DMS53 treated with DMSO at 0.1 percent for 48 hours (cell line): ENCODE measurements at regions not wholly inside any gene's neighbourhood (a gene's known extent, or its start where the extent isn't known, plus 50 kb on each side); places are given as distances from the start of the nearest gene placed in this dataset.
A peak's percentile ranks its signal among the peaks of the same experiment; 100 is the strongest.

Experiments used
- DNase-seq: peaks from one replicate; lab custom pipeline; 2025; ENCODE audit not compliant: unreplicated experiment; lab: John Stamatoyannopoulos, UW

GRCh38 chr6:47151232-47151898 is 109.2 kb upstream of the ADGRF1 start:
- no peak for DNase-seq

DNA sequence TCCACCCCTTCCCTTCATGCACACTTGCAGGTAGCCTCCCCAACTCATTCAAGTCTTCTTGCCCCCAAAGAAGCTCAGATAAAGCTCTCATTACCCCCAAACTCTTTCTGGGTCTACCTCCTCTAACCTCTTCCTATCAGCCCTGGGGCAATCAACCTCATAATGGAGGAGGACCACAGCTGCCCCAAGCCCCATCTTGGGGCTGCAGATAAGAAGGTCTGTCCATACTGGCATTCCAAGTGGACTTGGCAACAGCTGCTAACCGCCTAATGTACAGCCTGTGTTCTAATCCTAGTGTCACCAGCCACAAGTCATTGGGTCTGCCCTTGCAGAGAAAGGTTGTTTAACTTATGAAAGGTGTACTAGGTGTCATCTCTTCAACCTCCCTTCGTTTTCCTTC is 107.4 kb upstream of the ADGRF1 start:
- no peak for DNase-seq

DNA sequence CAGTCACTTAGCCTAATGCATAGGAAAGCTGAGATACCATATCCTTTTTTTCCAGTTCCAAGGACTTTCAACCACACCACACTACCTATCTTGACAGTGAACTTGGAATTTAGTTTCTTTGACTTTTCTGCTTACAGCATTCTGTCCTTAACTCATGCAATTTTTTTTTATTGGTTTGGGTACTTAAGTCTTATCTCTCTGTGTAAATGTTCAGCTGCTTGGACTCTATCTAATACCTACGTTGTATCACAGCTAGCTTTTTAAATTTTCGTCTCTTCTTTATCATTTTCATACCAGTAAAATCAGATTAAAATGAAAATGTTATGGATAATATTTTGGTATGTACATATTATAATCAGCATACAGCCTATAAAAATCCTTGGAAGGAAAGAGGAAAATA is 106.9 kb upstream of the ADGRF1 start:
- no peak for DNase-seq

DNA sequence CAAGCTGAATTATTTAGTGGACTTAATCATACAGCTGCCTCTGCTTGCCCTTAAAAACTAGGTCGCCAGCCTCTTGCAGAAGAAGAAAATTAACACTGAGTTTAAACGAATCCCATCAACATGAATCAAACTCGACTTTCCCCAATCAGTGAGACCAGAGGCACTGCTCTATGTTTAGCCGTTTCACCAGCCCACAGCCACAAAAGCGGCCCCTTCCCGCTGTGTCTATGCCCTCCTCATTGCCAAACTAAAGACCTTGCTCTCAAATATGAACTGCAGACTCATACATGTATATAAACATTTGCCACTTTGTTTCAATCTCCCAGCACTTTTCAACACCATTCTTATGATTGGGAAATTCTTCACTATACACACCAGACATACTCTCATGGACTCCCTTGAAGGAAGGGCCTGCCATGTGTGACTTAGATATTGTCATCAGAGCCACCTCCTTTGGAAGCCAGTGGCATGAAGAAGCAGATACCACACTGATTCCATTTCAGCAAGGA is 105.8 kb upstream of the ADGRF1 start:
- DNase-seq: no peak

DNA sequence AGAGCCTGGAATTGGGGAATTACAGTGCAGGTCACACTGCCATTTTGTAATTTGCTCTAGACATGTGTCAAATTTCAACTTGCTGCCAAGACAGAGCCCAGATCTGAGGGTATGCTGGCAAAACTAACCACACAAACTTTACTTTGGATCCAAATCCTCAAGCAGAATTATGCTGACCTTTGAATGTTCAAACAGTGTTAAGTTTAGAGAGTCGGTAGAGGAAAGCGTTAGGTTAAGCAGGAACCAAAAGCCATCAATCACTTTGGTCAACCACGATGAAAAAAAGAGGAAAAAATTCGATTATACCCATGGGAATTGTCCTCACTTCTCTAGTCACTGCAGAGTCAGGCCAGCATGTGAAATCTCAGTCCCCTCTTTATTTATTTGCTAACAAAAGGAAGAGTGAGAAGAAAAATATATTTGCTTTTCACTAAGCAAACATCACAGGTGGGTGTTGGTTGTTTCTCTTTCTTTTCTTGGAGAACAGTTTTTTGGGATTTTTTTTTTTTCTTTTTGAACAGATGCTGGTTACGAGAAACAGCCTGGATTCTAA is 105.1 kb upstream of the ADGRF1 start:
- peak; percentile 10 for DNase-seq

DNA sequence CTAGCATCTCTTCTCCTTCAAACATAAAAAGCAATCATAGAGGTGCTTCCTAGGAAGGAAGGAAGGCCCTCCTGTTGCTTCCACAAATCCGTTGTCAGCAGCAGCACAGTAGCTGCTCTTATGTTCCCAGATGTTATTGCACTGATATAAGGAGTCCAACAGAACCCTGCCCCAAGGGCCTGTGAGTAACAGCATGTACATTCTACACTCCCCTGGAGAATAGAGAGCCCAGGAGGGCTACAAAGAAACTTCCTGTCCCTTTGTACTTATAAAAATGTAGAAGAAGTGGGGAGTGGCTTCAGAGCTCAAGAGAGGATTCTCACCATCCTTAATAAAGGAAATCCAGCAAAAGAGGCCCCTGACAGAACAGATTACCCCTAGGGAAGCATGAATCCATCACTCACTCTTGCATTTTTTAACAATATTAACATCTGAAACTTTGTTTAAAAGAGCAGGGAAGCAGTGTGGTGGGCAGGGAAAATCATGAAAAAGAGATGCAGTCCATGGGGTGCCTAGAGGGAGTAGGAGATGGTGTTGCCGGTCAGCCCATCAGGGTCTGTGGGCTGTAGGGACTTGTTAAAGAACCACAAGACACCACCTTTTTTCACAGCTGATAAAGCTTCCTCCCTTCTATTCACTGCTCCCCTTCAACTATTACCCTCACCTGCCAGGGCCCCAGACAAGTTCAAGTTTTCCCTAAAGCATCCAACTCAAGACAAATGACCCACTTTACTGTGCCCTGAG is 104.5 kb upstream of the ADGRF1 start:
- no peak for DNase-seq

DNA sequence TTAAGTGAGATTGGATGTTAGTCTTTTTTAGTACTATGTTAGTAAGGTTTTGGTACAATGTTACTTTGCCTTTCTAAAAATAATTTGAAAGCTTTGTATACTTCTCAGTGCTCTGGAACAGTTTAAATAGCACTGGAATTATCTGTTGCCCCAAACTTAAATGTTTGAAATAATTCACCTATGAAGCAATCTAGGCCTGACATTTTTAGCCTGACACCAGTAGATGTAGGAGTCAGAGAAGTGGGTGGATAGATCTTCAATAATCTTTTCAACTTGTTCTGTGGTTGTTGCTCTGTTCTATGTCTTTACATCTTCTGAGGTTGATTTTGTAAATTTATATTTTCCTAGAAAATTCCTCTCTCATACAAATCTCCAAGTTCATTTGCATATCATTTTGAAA is 103.1 kb upstream of the ADGRF1 start:
- no peak for DNase-seq

GRCh38 chr6:47144306-47144705 is 102.2 kb upstream of the ADGRF1 start:
- DNase-seq: no peak

DNA sequence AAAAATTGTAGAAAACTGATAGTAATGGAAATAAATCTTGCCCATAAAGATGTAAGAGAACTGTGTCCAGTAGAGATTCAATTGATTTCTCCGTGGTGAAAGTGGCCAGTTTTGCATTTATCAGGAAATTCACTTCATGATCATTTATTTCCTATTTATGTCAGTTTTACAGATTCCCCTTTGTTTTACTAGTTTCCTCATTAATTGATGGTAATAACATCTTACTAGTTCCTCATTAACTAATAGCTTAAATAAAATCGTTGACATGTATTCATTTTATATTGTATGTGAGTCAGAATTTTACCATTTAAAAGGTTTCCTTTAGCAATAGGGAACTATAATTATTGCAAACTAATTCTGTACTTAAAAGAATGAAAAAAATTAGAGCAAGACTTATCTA is 99.8 kb upstream of the ADGRF1 start:
- DNase-seq: no peak

GRCh38 chr6:47141171-47141570 is 99.0 kb upstream of the ADGRF1 start:
- no peak for DNase-seq

GRCh38 chr6:47138046-47138445 is 95.9 kb upstream of the ADGRF1 start:
- no peak for DNase-seq

GRCh38 chr6:47137073-47137472 is 94.9 kb upstream of the ADGRF1 start:
- DNase-seq: no peak

GRCh38 chr6:47135772-47136171 is 93.6 kb upstream of the ADGRF1 start:
- peak; percentile 91 for DNase-seq

DNA sequence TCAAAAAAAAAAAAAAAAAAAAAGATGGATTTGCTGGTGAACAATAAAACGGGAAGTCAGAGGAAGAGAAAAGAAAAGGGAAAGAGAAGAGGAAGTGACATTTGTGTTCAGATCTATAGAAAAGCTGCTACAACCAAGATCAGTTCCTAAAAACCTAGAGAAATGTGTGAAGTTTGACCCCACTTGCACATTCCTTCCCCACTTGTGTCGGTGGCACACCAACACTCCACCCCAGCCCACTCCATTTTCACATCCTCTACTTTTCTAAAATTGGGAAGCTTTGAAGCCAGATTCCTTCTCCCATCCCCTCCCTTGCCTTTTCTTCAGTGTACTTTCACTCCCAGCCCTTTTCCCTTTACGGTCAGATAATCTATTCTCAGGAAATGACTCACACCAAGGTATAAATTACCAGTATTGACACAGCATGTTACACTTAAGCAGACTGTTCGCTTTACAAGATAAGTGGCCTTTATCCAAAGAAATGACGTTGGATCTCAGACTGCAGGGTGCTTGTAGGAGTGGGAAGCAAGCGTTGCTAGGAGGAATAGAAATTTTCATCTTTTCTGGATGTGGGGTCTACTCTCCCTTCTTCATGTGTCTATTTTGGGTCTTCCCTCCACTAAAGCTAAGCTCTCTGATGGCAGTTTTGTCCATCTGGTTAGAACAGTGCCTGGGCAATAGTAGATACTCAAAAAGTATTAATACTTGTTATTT is 92.5 kb upstream of the ADGRF1 start:
- DNase-seq: peak; percentile 99

DNA sequence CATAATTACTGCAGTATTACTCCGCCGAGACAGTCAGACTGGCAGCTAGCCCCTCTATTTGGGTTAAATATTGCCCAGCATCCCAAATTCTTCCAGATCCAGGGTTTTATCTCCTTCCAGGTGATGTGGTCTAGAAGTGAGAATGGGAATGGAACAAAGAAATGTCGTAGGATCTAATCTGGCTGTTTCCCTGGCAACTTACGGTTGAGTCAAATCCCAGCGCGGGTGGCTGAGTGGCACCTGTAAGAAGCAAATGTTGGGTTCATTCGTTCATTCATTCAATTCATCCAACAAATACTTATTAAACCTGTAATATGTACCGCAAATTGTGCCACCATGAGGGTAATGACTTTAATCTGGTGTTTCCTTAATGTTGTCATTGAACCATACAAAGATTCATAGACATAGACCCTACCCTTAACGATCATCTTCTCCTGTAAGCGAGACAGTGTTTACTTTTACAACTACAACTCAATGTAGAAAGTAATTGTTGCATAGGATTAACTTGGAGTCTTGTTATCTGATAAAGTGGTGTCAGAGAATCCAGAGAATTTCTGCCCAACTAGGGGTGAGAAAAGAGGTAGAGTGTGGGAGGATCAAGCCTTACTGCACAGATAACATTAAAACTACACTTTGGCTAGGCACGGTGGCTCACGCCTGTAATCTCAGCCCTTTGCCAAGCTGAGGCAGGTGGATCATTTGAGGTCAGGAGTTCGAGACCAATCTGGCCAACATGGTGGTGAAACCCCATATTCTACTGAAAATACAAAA is 91.3 kb upstream of the ADGRF1 start:
- no peak for DNase-seq

DNA sequence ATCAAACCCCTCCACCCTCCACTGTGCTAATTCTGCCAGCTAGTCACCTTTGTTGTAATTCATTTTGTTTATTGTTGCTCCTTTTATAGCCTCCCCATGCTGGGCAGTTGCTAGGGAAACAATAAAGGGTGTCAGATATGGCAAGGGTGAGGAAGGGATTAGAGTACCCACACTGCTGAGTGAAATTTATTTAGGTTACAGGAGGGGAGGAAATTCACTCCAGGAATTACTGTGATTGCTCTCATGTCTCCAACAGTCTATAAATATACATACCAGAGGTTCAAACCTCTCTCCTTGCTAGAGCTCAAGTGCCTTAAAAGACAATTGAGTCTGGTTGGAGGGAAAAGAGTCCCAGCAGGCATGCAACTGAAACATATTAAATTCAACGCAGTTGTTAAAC is 90.6 kb upstream of the ADGRF1 start:
- no peak for DNase-seq

DNA sequence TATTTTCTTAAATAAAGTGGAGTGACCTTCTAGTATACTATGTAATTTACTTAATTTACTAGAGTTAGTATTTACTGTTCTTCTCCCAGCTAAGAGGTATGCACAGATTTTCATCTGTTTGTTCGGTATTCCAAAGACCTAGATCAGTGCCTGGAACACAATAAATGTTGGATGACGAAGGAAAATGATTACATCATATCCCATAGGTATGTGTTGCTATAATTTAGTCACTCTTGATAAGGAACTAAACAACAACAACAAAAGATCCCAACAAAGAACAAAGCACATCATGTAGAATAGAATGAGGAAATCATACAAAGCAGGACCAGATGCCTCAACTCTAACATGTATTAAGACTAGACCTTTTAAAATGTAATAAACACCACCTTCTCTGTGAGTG is 89.6 kb upstream of the ADGRF1 start:
- no peak for DNase-seq

GRCh38 chr6:47130086-47130485 is 88.0 kb upstream of the ADGRF1 start:
- no peak for DNase-seq

DNA sequence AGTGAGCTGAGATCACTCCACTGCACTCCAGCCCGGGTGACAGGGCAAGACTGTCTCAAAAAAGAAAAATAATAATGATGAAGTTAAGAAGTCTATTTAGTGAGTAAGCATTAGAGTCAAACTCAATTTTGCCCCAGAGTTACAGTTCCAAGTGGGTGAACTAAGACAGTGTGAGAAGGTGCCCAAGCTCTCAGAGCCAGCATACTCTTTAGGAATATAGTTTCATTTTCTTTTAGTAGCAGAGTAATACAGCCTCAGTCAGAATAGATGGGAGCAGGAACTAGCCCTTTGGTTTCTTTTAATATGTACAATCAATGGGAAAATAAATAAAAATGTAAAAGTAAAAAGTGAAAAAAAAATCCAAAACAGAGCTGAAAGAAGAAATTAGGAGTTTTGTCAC is 87.0 kb upstream of the ADGRF1 start:
- no peak for DNase-seq

- DNase-seq: no peak
Observed at GRCh38 chr6:47126647-47127391, 84.7 kb upstream of the ADGRF1 start.
